Sigmoid colon (tissue), 6 donors: ENCODE measurements at regions not wholly inside any gene's neighbourhood (a gene's known extent, or its start where the extent isn't known, plus 50 kb on each side); places are given as distances from the start of the nearest gene placed in this dataset.

ENCODE experiments used
- DNase-seq: peaks from one replicate; pipeline ENCODE4 v3.0.0-alpha.2; 2019
- H3K27ac ChIP-seq, 4 donors: fragments of 200-600 bp; sonication (generic); one replicate each; pipeline ENCODE4 v1.5.1; 2016 to 2019; ENCODE audit warnings: mild to moderate bottlenecking in 1 of 4
- H3K27me3 ChIP-seq, 3 donors: fragments of 200-600 bp; sonication (generic); one replicate each; pipeline ENCODE4 v1.5.1; 2019; ENCODE audit warnings: mild to moderate bottlenecking in 1 of 3
- H3K36me3 ChIP-seq, 4 donors: fragments of 200-600 bp; sonication (generic); one replicate each; pipeline ENCODE4 v1.5.1; 2016 to 2019
- H3K4me1 ChIP-seq, 4 donors: fragments of 200-600 bp; sonication (generic); one replicate each; pipeline ENCODE4 v1.5.1; 2017 to 2019
- H3K4me3 ChIP-seq, 4 donors: fragments of 200-600 bp; sonication (generic); one replicate each; pipeline ENCODE4 v1.5.1; 2017 to 2019; ENCODE audit warnings: mild to moderate bottlenecking in 2 of 4, moderate library complexity in 1 of 4
- H3K9me3 ChIP-seq, 4 donors: fragments of 200-600 bp in 3 of 4; sonication (generic) in 3 of 4; one replicate each; pipeline versions ENCODE4 v1.5.1 to v1.6.1; 2013 to 2019
- CTCF ChIP-seq, 4 experiments: fragments of 450-650 bp in 3 of 4; fragments of 200-600 bp in 1 of 4; IDR thresholded peaks; one replicate each; pipeline ENCODE4 v1.5.1; 2016 to 2019; ENCODE audit warnings: antibody characterized with exemption in 4 of 4, mild to moderate bottlenecking in 3 of 4, moderate library complexity in 2 of 4
- EP300 ChIP-seq, 4 donors: sonication (generic); formaldehyde crosslinking; IDR thresholded peaks; one replicate each; pipeline ENCODE4 v1.6.1; 2017; ENCODE audit warnings: antibody characterized with exemption in 4 of 4
- POLR2A ChIP-seq, 2 donors: fragments of 450-650 bp; IDR thresholded peaks; one replicate each; pipeline ENCODE4 v1.6.1; 2016; ENCODE audit warnings: antibody characterized with exemption in 2 of 2, mild to moderate bottlenecking in 2 of 2, moderate library complexity in 2 of 2
- POLR2AphosphoS5 ChIP-seq, 4 donors: sonication (generic); formaldehyde crosslinking; IDR thresholded peaks; one replicate each; pipeline ENCODE4 v1.6.1; 2017; ENCODE audit warnings: antibody characterized with exemption in 4 of 4
- WGBS, 2 donors: extraction: QIAGEN DNeasy Blood & Tissue Kit; methylation state at CpG; one replicate each; pipeline ENCODE4 v1.1.7; 2013; 5-methylcytosine and 5-hydroxymethylcytosine counted together
- intact Hi-C: fragments of 100-400 bp; cut with DNase I; formaldehyde crosslinking; loops from one replicate; pipeline ENCODE4 v1.15.1; 2023
- donor health status: healthy with polysubstance abuse.
- donor health status: healthy.

GRCh38 chr12:41794336-41794735, 350.3 kb downstream of the GXYLT1 start:
- H3K27me3 ChIP-seq, result no peaks in the 10 kb centered on the region
- TF ChIP-seq POLR2A (IDR thresholded peaks at IDR 0.05) (no peak), CTCF (IDR thresholded peaks at IDR 0.05) (no peak), POLR2AphosphoS5 (IDR thresholded peaks at IDR 0.05) (no peak), EP300 (IDR thresholded peaks at IDR 0.05) (no peak)
- H3K4me1 ChIP-seq, result no peaks in the 10 kb centered on the region
- no peaks in the 10 kb centered on the region for H3K36me3 ChIP-seq
- H3K9me3 ChIP-seq, result peaks cover 0 to 11% (median 7%) of the 10 kb centered on the region in 4 donors
- 23 to 25% methylated on average over 2 of the region's 2 CpGs for WGBS, 2 donors
- no peak overlapping the region for H3K4me3 ChIP-seq
- no peak for DNase-seq
- H3K27ac ChIP-seq, result no peak overlapping the region
- intact Hi-C loops, result no loop called here

GRCh38 chr12:41784957-41785356, 359.7 kb downstream of the GXYLT1 start:
- intact Hi-C loops, result no loop called here
- no peak for DNase-seq
- TF ChIP-seq POLR2A (IDR thresholded peaks at IDR 0.05), result no peak
- no peak for TF ChIP-seq POLR2AphosphoS5 (IDR thresholded peaks at IDR 0.05)
- no peak for TF ChIP-seq CTCF (IDR thresholded peaks at IDR 0.05)
- no peak for TF ChIP-seq EP300 (IDR thresholded peaks at IDR 0.05)
- Histone ChIP-seq H3K27ac (no peak overlapping the region), H3K36me3 (no peaks in the 10 kb centered on the region), H3K27me3 (no peaks in the 10 kb centered on the region), H3K4me1 (no peaks in the 10 kb centered on the region), H3K4me3 (no peak overlapping the region), H3K9me3 (no peaks in the 10 kb centered on the region)
- WGBS, 2 donors, result 61 to 83% methylated on average over 2 of the region's 2 CpGs

- Histone ChIP-seq H3K4me3 (no peak overlapping the region), H3K9me3 (no peaks in the 10 kb centered on the region), H3K36me3 (no peaks in the 10 kb centered on the region), H3K27me3 (no peaks in the 10 kb centered on the region), H3K27ac (no peak overlapping the region), H3K4me1 (no peaks in the 10 kb centered on the region)
- DNase-seq, result no peak
- WGBS, 2 donors, result 63 to 83% methylated on average over 2 of the region's 2 CpGs
- TF ChIP-seq EP300 (IDR thresholded peaks at IDR 0.05) (no peak), POLR2A (IDR thresholded peaks at IDR 0.05) (no peak), POLR2AphosphoS5 (IDR thresholded peaks at IDR 0.05) (no peak), CTCF (IDR thresholded peaks at IDR 0.05) (no peak)
- intact Hi-C loops, result no loop called here
These were observed 365.7 kb downstream of the GXYLT1 start for GRCh38 chr12:41778934-41779333.

- H3K4me1 ChIP-seq, result no peaks in the 10 kb centered on the region
- intact Hi-C loops, result no loop called here
- no peaks in the 10 kb centered on the region for H3K27me3 ChIP-seq
- no peak overlapping the region for H3K4me3 ChIP-seq
- H3K9me3 ChIP-seq, result no peaks in the 10 kb centered on the region
- TF ChIP-seq EP300 (IDR thresholded peaks at IDR 0.05), result no peak
- no peaks in the 10 kb centered on the region for H3K36me3 ChIP-seq
- no peak for DNase-seq
- no peak overlapping the region for H3K27ac ChIP-seq
- WGBS, 2 donors, result 78 to 85% methylated on average over 9 of the region's 9 CpGs
These were observed 367.4 kb downstream of the GXYLT1 start for GRCh38 chr12:41777064-41777790.

GRCh38 chr12:41772478-41772877, 372.2 kb downstream of the GXYLT1 start:
- H3K4me3 ChIP-seq, result no peak overlapping the region
- H3K4me1 ChIP-seq, result no peaks in the 10 kb centered on the region
- no peaks in the 10 kb centered on the region for H3K36me3 ChIP-seq
- DNase-seq, result no peak
- H3K27me3 ChIP-seq, result peaks cover 0 to 3% (median 0%) of the 10 kb centered on the region in 3 donors
- TF ChIP-seq CTCF (IDR thresholded peaks at IDR 0.05) (no peak), EP300 (IDR thresholded peaks at IDR 0.05) (no peak), POLR2AphosphoS5 (IDR thresholded peaks at IDR 0.05) (no peak), POLR2A (IDR thresholded peaks at IDR 0.05) (no peak)
- H3K9me3 ChIP-seq, result no peaks in the 10 kb centered on the region
- intact Hi-C loops, result no loop called here
- WGBS, 2 donors, result 75 to 87% methylated on average over 4 of the region's 4 CpGs
- H3K27ac ChIP-seq, result no peak overlapping the region
